Neuronal stem cell (in vitro differentiated cells): ENCODE measurements at regions not wholly inside any gene's neighbourhood (a gene's known extent, or its start where the extent isn't known, plus 50 kb on each side); places are given as distances from the start of the nearest gene placed in this dataset.
"Not testable (repeated sequence)": the region's sequence is repeated elsewhere in the genome, so short reads cannot be mapped to it uniquely, and the experiment has no call there.

Source experiments
- DNase-seq: peaks from one replicate; pipeline ENCODE4 v3.0.0-alpha.2; 2013; ENCODE audit warnings: low spot score
- H2AFZ ChIP-seq: one replicate; pipeline ENCODE4 v1.6.1; 2013; ENCODE audit warnings: mild to moderate bottlenecking, low read length, inconsistent platforms
- H2AK5ac ChIP-seq: 2 replicates; pipeline ENCODE4 v1.6.1; 2013; ENCODE audit warnings: low read depth, mild to moderate bottlenecking, inconsistent platforms, low read length, moderate library complexity, mixed read lengths
- H2BK120ac ChIP-seq: 2 replicates; pipeline ENCODE4 v1.6.1; 2013; ENCODE audit warnings: low read depth, mild to moderate bottlenecking, inconsistent platforms, low read length, moderate library complexity, mixed read lengths
- H2BK12ac ChIP-seq: one replicate; pipeline ENCODE4 v1.6.1; 2013; ENCODE audit warnings: low read length, inconsistent platforms
- H2BK15ac ChIP-seq: 2 replicates; pipeline ENCODE4 v1.6.1; 2013; ENCODE audit warnings: mild to moderate bottlenecking, low read length, inconsistent platforms, mixed read lengths
- H2BK5ac ChIP-seq: one replicate; pipeline ENCODE4 v1.6.1; 2013; ENCODE audit warnings: inconsistent platforms, mild to moderate bottlenecking, low read length, moderate library complexity
- H3K14ac ChIP-seq: one replicate; pipeline ENCODE4 v1.6.1; 2013; ENCODE audit warnings: low read length, inconsistent platforms
- H3K18ac ChIP-seq: 2 replicates; pipeline ENCODE4 v1.6.1; 2013; ENCODE audit warnings: low read length, inconsistent platforms
- H3K23ac ChIP-seq: 2 replicates; pipeline ENCODE4 v1.6.1; 2013; ENCODE audit warnings: low read depth, mild to moderate bottlenecking, mixed read lengths, low read length, inconsistent platforms; ENCODE audit not compliant: poor library complexity
- H3K27ac ChIP-seq: replicated peaks from 3 replicates; pipeline ENCODE4 v1.5.1; 2013; ENCODE audit warnings: low read length, inconsistent platforms
- H3K27me3 ChIP-seq, 3 experiments: 2 replicates each; pipeline ENCODE4 v1.6.1; 2013; ENCODE audit warnings: low read length in 3 of 3, mild to moderate bottlenecking in 2 of 3, inconsistent platforms in 1 of 3, low read depth in 1 of 3, mixed read lengths in 1 of 3, moderate library complexity in 1 of 3; ENCODE audit not compliant: control insufficient read depth in 3 of 3, insufficient read depth in 3 of 3
- H3K36me3 ChIP-seq, 2 donors: replicated peaks in 1 of 2; 2 replicates each; pipeline ENCODE4 v1.6.1; 2013; ENCODE audit warnings: low read length in 2 of 2; ENCODE audit not compliant: control insufficient read depth in 2 of 2, insufficient read depth in 2 of 2
- H3K4ac ChIP-seq: 2 replicates; pipeline ENCODE4 v1.6.1; 2013; ENCODE audit warnings: inconsistent platforms, mild to moderate bottlenecking, low read length, moderate library complexity
- H3K4me1 ChIP-seq, 2 donors: 1 replicate in 1 of 2; 2 replicates in 1 of 2; pipeline ENCODE4 v1.6.1; 2013; ENCODE audit warnings: low read length in 2 of 2, low read depth in 1 of 2; ENCODE audit not compliant: control insufficient read depth in 2 of 2, insufficient read depth in 1 of 2
- H3K4me2 ChIP-seq: one replicate; pipeline ENCODE4 v1.6.1; 2013; ENCODE audit warnings: mild to moderate bottlenecking, low read length, inconsistent platforms; ENCODE audit not compliant: insufficient read depth, poor library complexity, severe bottlenecking
- H3K4me3 ChIP-seq, 2 donors: 2 replicates each; pipeline ENCODE4 v1.5.1; 2013; ENCODE audit warnings: low read length in 2 of 2, mild to moderate bottlenecking in 2 of 2, inconsistent platforms in 1 of 2, moderate library complexity in 1 of 2
- H3K79me1 ChIP-seq: one replicate; pipeline ENCODE4 v1.6.1; 2013; ENCODE audit warnings: low read depth, mild to moderate bottlenecking, inconsistent platforms, low read length, moderate library complexity
- H3K9ac ChIP-seq: one replicate; pipeline ENCODE4 v1.6.1; 2013; ENCODE audit warnings: mild to moderate bottlenecking, low read depth, low read length, inconsistent platforms; ENCODE audit not compliant: poor library complexity
- H3K9me3 ChIP-seq, 2 donors: replicated peaks in 1 of 2; 2 replicates each; pipeline versions ENCODE3 to v1.6.1; 2013; ENCODE audit warnings: low read length in 2 of 2, mild to moderate bottlenecking in 2 of 2, inconsistent platforms in 1 of 2, low read depth in 1 of 2, mixed read lengths in 1 of 2, moderate library complexity in 1 of 2; ENCODE audit not compliant: control insufficient read depth in 2 of 2, insufficient read depth in 1 of 2
- H4K8ac ChIP-seq: one replicate; pipeline ENCODE4 v1.6.1; 2013; ENCODE audit warnings: low read depth, mild to moderate bottlenecking, inconsistent platforms, low read length, moderate library complexity
- H4K91ac ChIP-seq: one replicate; pipeline ENCODE4 v1.6.1; 2013; ENCODE audit warnings: low read length, low read depth, mild to moderate bottlenecking, inconsistent platforms; ENCODE audit not compliant: poor library complexity
- WGBS, 2 donors: extraction: QIAGEN DNeasy Blood & Tissue Kit; methylation state at CpG; one replicate each; pipeline ENCODE4 v1.1.7; 2013; ENCODE audit warnings: missing lambda C conversion rate in 2 of 2, mixed read lengths in 1 of 2; ENCODE audit not compliant: insufficient read length in 2 of 2, insufficient replicate concordance in 1 of 2; ENCODE audit errors: extremely low coverage in 2 of 2; 5-methylcytosine and 5-hydroxymethylcytosine counted together

- peaks cover 1 to 6% of the 10 kb centered on the region in 2 donors for H3K4me1 ChIP-seq
- no peak overlapping the region for H2BK5ac ChIP-seq
- H3K27me3 ChIP-seq: no peaks in the 10 kb centered on the region
- no peak overlapping the region for H2BK120ac ChIP-seq
- WGBS, 2 donors: no CpG with 5 or more reads among the region's 1 CpG
- no peak overlapping the region for H2AK5ac ChIP-seq
- no peak overlapping the region for H4K91ac ChIP-seq
- no peak overlapping the region for H3K18ac ChIP-seq
- H3K23ac ChIP-seq: no peak overlapping the region
- H3K14ac ChIP-seq: no peak overlapping the region
- H2BK15ac ChIP-seq: no peak overlapping the region
- H3K4me2 ChIP-seq: no peak overlapping the region
- H3K9ac ChIP-seq: no peak overlapping the region
- H3K36me3 ChIP-seq: no peaks in the 10 kb centered on the region
- no peak for DNase-seq
- H4K8ac ChIP-seq: no peak overlapping the region
- no peak overlapping the region for H3K4ac ChIP-seq
- H3K79me1 ChIP-seq: no peaks in the 10 kb centered on the region
- no peak overlapping the region for H2AFZ ChIP-seq
- H2BK12ac ChIP-seq: no peak overlapping the region
- H3K9me3 ChIP-seq: no peaks in the 10 kb centered on the region
- no peak overlapping the region for H3K4me3 ChIP-seq
- no peak overlapping the region for H3K27ac ChIP-seq
Measured at GRCh38 chr7:113030489-113030888, 56.1 kb downstream of the GPR85 start.

- Histone ChIP-seq H3K79me1 (no peaks in the 10 kb centered on the region), H3K18ac (no peak overlapping the region), H3K27me3 (no peaks in the 10 kb centered on the region), H3K36me3 (no peaks in the 10 kb centered on the region), H3K9ac (no peak overlapping the region), H2BK15ac (no peak overlapping the region), H3K4me1 (peaks cover 1 to 6% of the 10 kb centered on the region in 2 donors), H3K4me2 (no peak overlapping the region), H3K4ac (no peak overlapping the region), H3K23ac (no peak overlapping the region), H4K91ac (no peak overlapping the region), H3K14ac (no peak overlapping the region), H2BK5ac (no peak overlapping the region), H2BK12ac (no peak overlapping the region), H3K9me3 (no peaks in the 10 kb centered on the region), H2AK5ac (no peak overlapping the region), H4K8ac (no peak overlapping the region), H2BK120ac (no peak overlapping the region), H3K27ac (no peak overlapping the region), H3K4me3 (no peak overlapping the region), H2AFZ (peak overlapping the region; percentile 28)
- DNase-seq: peak; percentile 11
- WGBS, 2 donors: no CpG with 5 or more reads among the region's 1 CpG
Measured at GRCh38 chr7:113026941-113027340, 59.7 kb downstream of the GPR85 start.

- H2BK15ac ChIP-seq, H3K9me3 ChIP-seq, H3K4me3 ChIP-seq, H3K4ac ChIP-seq, H3K27ac ChIP-seq, H4K91ac ChIP-seq, H3K79me1 ChIP-seq, H2BK120ac ChIP-seq, H2AFZ ChIP-seq, H4K8ac ChIP-seq, H3K4me2 ChIP-seq, DNase-seq, H2BK12ac ChIP-seq, H3K18ac ChIP-seq, H3K14ac ChIP-seq, H3K9ac ChIP-seq, H3K36me3 ChIP-seq, H3K27me3 ChIP-seq, H2AK5ac ChIP-seq, H2BK5ac ChIP-seq, H3K23ac ChIP-seq, H3K4me1 ChIP-seq: not testable (repeated sequence)
- no CpG with 5 or more reads among the region's 43 CpGs for WGBS, 2 donors
Measured at GRCh38 chr7:113017144-113017857, 69.3 kb downstream of the GPR85 start.

GRCh38 chr7:113015034-113015645 lies 71.5 kb downstream of the GPR85 start:
- no peak overlapping the region for H2BK120ac ChIP-seq
- H3K9me3 ChIP-seq: peaks cover 0 to 2% of the 10 kb centered on the region in 2 donors
- H2BK15ac ChIP-seq: no peak overlapping the region
- no peak overlapping the region for H3K4ac ChIP-seq
- DNase-seq: no peak
- no peaks in the 10 kb centered on the region for H3K79me1 ChIP-seq
- no peak overlapping the region for H2BK5ac ChIP-seq
- no peak overlapping the region for H2BK12ac ChIP-seq
- no peak overlapping the region for H3K23ac ChIP-seq
- H3K14ac ChIP-seq: no peak overlapping the region
- no peaks in the 10 kb centered on the region for H3K4me1 ChIP-seq
- no peak overlapping the region for H3K9ac ChIP-seq
- H3K27me3 ChIP-seq: no peaks in the 10 kb centered on the region
- no peak overlapping the region for H3K4me3 ChIP-seq
- no CpG with 5 or more reads among the region's 2 CpGs for WGBS, 2 donors
- no peak overlapping the region for H4K8ac ChIP-seq
- H2AK5ac ChIP-seq: no peak overlapping the region
- no peak overlapping the region for H2AFZ ChIP-seq
- H3K4me2 ChIP-seq: no peak overlapping the region
- no peaks in the 10 kb centered on the region for H3K36me3 ChIP-seq
- H3K18ac ChIP-seq: no peak overlapping the region
- no peak overlapping the region for H3K27ac ChIP-seq
- no peak overlapping the region for H4K91ac ChIP-seq
